Inferior parietal cortex (tissue), 1 donor: ENCODE measurements at regions not wholly inside any gene's neighbourhood (a gene's known extent, or its start where the extent isn't known, plus 50 kb on each side); places are given as distances from the start of the nearest gene placed in this dataset.
"Not testable (repeated sequence)": the region's sequence is repeated elsewhere in the genome, so short reads cannot be mapped to it uniquely, and the experiment has no call there.

ENCODE experiments used
- DNase-seq: peaks from one replicate; pipeline ENCODE4 v3.0.0-alpha.2; 2016; ENCODE audit errors: extremely low spot score

GRCh38 chr4:77366876-77367275 is 209.9 kb downstream of the CCNG2 start:
- DNase-seq = not testable (repeated sequence)

GRCh38 chr4:77367638-77368037 is 210.6 kb downstream of the CCNG2 start:
- DNase-seq = no peak

- DNase-seq = no peak
These were observed 215.4 kb downstream of the CCNG2 start for GRCh38 chr4:77372375-77372774.

GRCh38 chr4:77375866-77376607 is 219.0 kb downstream of the CCNG2 start:
- no peak for DNase-seq

GRCh38 chr4:77376788-77377460 is 219.9 kb downstream of the CCNG2 start:
- DNase-seq = no peak

GRCh38 chr4:77384094-77384493 is 221.5 kb upstream of the CXCL13 start:
- DNase-seq = no peak

GRCh38 chr4:77385124-77385969 is 220.3 kb upstream of the CXCL13 start:
- peak; percentile 87 for DNase-seq

- no peak for DNase-seq
These were observed 211.6 kb upstream of the CXCL13 start for GRCh38 chr4:77393996-77394395.

GRCh38 chr4:77395481-77395880 is 210.1 kb upstream of the CXCL13 start:
- DNase-seq = no peak

- DNase-seq = no peak
These were observed 207.4 kb upstream of the CXCL13 start for GRCh38 chr4:77398256-77398655.

- DNase-seq = no peak
These were observed 205.8 kb upstream of the CXCL13 start for GRCh38 chr4:77399831-77400230.

- no peak for DNase-seq
These were observed 191.9 kb upstream of the CXCL13 start for GRCh38 chr4:77413766-77414165.

GRCh38 chr4:77415689-77416088 is 189.9 kb upstream of the CXCL13 start:
- no peak for DNase-seq

- no peak for DNase-seq
These were observed 187.3 kb upstream of the CXCL13 start for GRCh38 chr4:77418333-77418732.

GRCh38 chr4:77430847-77431246 is 174.8 kb upstream of the CXCL13 start:
- DNase-seq = no peak

GRCh38 chr4:77431546-77431945 is 174.1 kb upstream of the CXCL13 start:
- no peak for DNase-seq

- DNase-seq = no peak
These were observed 172.8 kb upstream of the CXCL13 start for GRCh38 chr4:77432717-77433417.

GRCh38 chr4:77433418-77433733 is 172.2 kb upstream of the CXCL13 start:
- DNase-seq = peak; percentile 59

GRCh38 chr4:77434299-77435092 is 171.1 kb upstream of the CXCL13 start:
- DNase-seq = no peak

- no peak for DNase-seq
These were observed 168.5 kb upstream of the CXCL13 start for GRCh38 chr4:77437079-77437478.

GRCh38 chr4:77438549-77438948 is 167.1 kb upstream of the CXCL13 start:
- no peak for DNase-seq
